ENCODE measurements at regions not wholly inside any gene's neighbourhood (a gene's known extent, or its start where the extent isn't known, plus 50 kb on each side); places are given as distances from the start of the nearest gene placed in this dataset.

GRCh38 chr12:124489915-124490583, 77.4 kb downstream of the NCOR2 start:
- DNase-seq (ENCODE audit: low spot score) (no peak), FAIRE-seq (no peak)

DNA sequence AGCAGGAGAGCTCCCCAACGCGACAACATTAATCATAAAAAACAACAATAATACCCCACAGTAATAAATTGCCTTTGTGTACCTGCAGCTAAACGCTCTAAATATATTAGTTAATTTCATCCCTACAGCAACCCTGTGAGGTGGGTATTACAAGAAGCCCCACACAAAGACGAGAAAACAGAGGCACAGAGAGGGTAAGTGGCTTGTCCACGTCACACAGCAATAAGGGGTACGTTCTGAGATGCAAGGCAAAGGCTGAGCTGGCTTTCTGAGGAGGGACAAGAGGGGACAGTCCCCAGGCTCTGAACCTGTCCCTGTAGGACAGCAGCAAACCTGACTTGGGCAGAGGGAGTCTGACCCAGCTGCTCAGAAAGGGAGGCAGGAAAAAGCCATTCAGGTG, 78.2 kb downstream of the NCOR2 start:
- no peak for FAIRE-seq

GRCh38 chr12:124488520-124488919, 78.9 kb downstream of the NCOR2 start:
- DNase-seq (ENCODE audit: low spot score) (no peak), FAIRE-seq (no peak)

More for the DNA sequence above, 78.2 kb downstream of the NCOR2 start:
- no peak for DNase-seq (ENCODE audit: low spot score)

- FAIRE-seq (no peak), DNase-seq (ENCODE audit: low spot score) (no peak)
These were observed 79.6 kb downstream of the NCOR2 start for GRCh38 chr12:124487834-124488165.

GRCh38 chr12:124487066-124487833, 80.2 kb downstream of the NCOR2 start:
- FAIRE-seq (no peak), DNase-seq (ENCODE audit: low spot score) (no peak)

DNA sequence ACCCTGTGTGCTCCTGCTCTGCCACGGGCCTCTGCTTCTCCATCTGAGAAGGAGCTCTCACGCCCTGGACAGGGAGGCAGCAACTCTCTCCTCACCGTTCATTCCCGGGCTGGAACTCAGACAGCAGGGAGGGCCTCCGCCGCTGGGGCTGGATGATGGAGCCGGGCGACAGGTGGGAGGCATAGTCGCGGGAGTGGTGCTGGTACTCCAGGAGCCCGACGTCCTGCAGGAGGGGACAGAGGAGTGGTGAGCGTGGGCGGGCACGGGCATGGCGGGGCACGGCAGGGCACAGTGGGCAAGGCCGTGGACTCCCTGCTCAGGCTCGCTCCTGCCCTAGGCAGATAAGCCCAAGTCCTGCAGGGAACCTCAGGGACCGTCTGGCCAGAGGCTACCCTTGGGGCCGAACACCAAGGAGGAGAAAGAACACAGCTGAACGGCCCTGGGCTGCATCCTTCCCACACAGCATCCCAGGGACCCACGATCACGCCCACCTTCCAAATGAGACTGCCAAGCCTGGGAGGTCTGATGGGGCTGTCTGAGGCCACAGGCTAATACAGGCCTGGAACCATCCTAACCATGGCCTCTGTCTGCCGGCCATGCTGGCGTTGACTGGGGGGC, 81.0 kb downstream of the NCOR2 start:
- DNase-seq (ENCODE audit: low spot score) (no peak), FAIRE-seq (no peak)

GRCh38 chr12:124485371-124485770, 82.0 kb downstream of the NCOR2 start:
- DNase-seq (ENCODE audit: low spot score): no peak
- FAIRE-seq: no peak

- no peak for DNase-seq (ENCODE audit: low spot score)
- FAIRE-seq: no peak
These were observed 82.9 kb downstream of the NCOR2 start for GRCh38 chr12:124484526-124484953.

- FAIRE-seq: no peak
- DNase-seq (ENCODE audit: low spot score): no peak
These were observed 83.3 kb downstream of the NCOR2 start for GRCh38 chr12:124484067-124484466.

GRCh38 chr12:124482901-124483799, 84.3 kb downstream of the NCOR2 start:
- FAIRE-seq (no peak), DNase-seq (ENCODE audit: low spot score) (no peak)

DNA sequence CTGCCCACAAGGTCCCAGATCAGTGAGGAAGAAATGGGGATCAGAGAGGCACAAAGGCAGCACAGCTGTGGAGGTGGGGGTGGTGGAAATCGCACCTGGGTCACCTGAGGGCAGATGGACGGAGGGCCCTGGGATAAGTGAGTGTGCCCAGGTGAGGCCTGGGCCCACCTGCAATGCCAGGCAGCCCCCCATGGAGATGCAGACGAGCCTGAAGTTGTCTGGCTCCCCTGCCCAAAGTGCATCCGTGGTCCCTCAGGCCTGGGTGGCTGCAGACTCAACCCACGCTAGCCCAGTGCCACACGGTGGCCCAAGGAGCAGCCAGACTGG, 84.9 kb downstream of the NCOR2 start:
- DNase-seq (ENCODE audit: low spot score) (no peak), FAIRE-seq (no peak)

GRCh38 chr12:124481772-124482566, 85.4 kb downstream of the NCOR2 start:
- FAIRE-seq (no peak), DNase-seq (ENCODE audit: low spot score) (no peak)

- DNase-seq (ENCODE audit: low spot score) (peak; percentile 4), FAIRE-seq (no peak)
These were observed 86.1 kb downstream of the NCOR2 start for GRCh38 chr12:124481257-124481750.

- DNase-seq (ENCODE audit: low spot score): peak; percentile 93
- peak; percentile 91 for FAIRE-seq
These were observed 86.7 kb downstream of the NCOR2 start for GRCh38 chr12:124480469-124481256.

- DNase-seq (ENCODE audit: low spot score) (no peak), FAIRE-seq (no peak)
These were observed 87.5 kb downstream of the NCOR2 start for GRCh38 chr12:124479680-124480468.

DNA sequence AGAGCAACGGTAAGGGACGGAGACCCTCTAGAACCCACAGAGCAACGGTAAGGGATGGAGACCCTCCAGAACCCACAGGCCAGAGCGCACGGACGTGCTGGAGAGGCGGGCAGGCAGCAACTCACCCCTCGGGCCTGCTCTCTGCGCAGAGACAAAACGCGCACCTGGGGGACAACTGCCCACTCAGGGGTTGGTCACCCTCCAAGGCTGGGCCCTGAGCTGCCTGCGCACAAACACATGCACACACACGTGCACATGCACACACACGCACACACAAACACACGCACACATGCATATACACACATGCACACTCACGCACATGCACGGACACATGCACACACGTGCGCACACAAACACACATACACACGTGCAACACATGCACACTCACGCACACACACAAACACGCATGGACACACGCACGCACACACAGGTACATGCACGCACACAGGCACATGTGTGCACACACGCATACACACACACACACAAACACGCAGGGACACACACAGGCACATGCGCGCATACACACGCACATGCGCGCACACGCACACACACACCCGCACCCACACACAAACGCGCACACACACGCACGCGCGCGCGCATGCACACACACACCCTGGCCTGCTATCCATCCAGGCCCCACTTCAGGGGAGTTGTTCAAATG, 88.3 kb downstream of the NCOR2 start:
- DNase-seq (ENCODE audit: low spot score) (no peak), FAIRE-seq (no peak)

- FAIRE-seq: no peak
These were observed 89.0 kb downstream of the NCOR2 start for GRCh38 chr12:124478416-124478815.

DNA sequence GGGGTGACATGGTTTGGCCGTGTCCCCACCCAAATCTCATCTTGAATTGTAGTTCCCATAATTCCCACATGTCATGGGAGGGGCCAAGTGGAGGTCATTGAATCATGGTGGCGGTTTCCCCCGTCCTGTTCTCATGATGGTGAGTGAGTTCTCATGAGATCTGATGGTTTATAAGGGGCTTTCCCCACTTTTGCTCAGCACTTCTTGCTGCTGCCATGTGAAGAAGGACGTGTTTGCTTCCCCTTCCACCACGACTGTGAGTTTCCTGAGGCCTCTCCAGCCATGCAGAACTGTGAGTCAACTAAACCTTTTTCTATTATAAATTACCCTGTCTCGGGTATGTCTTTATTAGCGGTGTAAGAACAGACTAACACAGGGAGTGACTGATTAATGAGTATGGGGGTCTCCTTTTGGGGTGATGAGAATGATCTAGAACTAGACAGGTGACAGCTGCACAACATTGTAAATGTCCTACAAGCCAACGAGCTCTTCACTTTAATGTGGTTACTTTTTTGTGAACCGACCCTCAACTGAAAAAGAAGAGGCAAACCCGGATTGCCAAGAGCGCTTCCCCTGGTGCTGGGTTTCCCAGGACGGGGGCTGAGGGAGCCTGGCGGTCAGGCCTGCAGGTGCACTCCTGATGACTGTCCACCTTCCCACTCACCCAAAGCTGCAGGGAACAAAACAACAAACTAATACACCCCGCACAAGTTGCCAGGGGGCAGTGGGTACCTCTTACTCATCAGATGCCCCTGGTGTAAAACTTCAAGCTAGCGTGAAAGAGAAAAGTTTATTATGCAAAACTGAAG, 90.1 kb downstream of the NCOR2 start:
- DNase-seq (ENCODE audit: low spot score) (peak; percentile 80), FAIRE-seq (peak; percentile 93)

More at GRCh38 chr12:124478416-124478815, 89.0 kb downstream of the NCOR2 start:
- DNase-seq (ENCODE audit: low spot score): no peak

Data from RCC 7860 (cell line).